ENCODE measurements at regions not wholly inside any gene's neighbourhood (a gene's known extent, or its start where the extent isn't known, plus 50 kb on each side); places are given as distances from the start of the nearest gene placed in this dataset.
"Not testable (repeated sequence)": the region's sequence is repeated elsewhere in the genome, so short reads cannot be mapped to it uniquely, and the experiment has no call there.

DNA sequence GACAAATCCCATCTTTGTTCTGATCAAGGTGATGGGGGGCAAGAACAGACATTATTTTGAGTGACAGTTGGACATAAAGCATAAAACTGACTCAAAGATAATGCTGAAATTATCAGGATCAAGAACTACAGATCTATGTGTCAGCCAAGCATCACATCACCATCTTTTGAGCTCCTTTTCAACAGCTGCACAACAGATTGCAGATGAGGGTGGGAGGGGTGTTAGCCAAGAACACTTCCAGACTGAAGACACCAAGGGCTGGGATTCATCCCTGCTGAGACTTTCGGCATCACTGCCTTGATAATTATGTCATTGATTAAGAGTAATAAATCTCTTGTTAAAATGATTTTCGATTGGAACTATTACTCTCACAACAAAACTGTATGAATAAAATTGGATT, 191.5 kb upstream of the NETO1 start:
- DNase-seq: no peak

DNA sequence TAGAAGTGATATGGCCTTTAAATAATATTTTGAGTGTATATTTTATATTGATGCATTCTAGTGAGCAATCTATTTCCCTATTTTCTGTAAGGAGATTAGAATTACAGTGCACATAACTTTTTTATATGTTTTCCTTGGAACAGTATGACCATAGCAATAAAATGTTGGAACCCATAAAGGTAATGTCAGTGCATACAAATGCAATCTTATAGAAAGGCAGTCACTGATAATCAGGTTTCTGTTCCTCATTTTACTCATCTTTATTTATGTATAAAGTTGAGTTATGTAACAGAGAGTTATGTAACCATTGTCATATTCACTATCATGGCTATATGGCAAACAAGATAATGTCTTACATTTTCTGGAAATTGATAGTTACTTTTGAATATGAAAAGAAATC, 179.9 kb upstream of the NETO1 start:
- DNase-seq: no peak

DNA sequence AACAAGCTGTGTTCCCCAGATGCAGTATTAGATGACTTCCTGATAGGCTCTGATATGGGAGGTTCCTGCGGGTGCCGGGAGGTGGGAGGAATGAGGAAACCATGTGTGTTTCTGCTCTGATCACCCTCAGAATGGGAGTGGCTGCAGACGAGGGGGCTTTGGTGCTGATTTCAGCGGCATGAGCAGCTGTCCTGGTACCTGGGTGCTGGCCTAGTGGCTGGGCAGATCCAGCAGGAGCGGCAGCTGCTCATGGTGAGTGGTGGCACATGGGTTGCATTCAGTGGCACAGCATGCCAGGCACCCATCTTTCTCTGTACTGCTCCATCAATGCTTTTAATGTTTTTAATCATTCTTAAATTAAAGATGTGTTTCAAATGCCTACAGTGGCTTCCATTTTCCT, 177.2 kb upstream of the NETO1 start:
- DNase-seq: no peak

DNA sequence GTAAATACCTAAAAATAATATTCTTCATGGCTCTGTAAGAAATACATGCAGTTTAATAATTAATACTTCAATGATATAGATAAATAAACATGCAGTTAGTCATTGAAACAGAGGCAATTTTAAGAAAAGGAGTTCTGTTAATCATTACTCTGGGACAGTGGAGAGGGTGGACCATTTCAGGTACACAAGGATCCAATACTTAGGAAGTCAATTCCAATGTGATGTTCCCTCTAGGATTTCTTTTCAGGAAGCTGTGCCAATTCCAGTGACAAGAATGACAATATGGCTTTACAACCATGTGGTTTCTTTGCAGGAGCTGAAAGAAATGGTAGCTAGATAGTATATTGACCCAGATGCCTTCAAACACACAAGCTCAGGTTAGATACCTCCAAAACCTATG, 175.8 kb upstream of the NETO1 start:
- DNase-seq: no peak

DNA sequence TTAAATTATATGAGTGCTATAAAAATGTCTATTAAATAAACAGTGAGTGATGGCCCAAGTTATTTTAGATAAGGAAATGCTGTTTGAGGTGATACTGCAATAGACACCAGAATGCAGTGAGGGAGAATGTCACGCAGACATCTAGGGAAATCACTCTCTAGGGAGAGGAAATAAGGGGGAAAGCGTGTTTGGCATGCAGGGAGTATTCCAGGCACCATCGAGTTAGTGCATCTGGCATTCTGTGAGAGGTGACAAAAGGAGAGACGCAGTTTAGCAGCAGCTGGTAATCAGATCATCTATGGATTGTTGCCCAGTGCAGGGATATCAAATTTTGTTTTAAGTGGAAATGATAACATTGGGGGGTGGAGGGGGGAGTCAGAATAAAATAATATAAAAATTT, 175.4 kb upstream of the NETO1 start:
- no peak for DNase-seq

DNA sequence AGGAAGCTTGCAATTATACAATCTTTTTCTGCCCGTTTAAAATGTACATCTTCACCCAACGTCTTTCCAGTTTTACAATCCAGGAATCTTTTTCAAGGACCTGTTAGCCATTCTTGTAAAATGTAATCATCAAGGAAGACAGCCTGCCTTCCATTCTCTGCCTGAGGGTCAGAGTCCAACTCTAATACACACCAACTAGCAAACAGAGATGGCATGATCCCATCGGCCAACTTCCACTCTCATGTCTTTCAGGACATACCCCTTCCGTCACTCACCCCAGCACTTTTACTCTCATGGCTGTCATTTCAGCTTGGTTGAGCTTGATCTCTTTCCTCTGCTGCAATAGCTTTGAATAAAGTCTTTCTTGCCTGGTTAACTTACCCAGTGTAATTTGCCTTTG, 172.5 kb upstream of the NETO1 start:
- DNase-seq: no peak

DNA sequence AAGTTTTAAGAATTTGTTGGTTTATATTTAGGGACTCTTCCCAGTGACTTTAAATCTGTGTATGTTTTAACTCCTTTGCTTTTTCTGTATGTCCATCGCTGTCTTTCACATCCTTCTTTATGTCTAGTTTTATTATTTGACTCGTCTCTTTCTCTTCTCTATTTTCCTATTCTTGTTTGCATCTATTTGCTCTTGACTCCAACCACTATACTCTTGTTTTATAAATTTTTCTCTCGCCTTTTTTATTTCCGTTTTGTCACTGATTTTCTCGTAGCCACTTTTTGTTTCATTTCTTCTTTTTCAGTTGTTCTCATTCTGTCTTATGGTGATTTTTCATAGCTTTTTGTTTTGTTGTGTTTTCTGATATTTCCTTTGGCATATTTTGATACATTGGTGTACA, 170.5 kb upstream of the NETO1 start:
- no peak for DNase-seq

DNA sequence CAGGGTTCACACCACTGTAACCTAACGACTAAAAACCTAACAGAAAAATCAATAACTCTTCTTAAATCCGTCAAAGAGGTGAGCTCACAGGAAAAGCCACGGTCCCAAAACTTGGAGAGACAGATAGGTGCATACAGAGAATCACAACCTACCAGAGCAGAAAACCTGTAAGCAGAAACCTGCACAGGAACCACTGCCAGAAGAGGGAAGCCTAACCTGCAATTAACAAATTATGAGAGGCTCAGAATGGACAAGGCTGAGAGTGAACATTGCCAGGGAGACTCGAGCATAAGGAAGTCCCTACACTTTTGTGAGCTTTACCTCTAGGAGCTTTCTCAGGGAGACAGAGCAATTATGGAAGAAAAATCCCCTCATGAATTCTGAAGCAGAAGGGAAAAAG, 156.2 kb upstream of the NETO1 start:
- no peak for DNase-seq

DNA sequence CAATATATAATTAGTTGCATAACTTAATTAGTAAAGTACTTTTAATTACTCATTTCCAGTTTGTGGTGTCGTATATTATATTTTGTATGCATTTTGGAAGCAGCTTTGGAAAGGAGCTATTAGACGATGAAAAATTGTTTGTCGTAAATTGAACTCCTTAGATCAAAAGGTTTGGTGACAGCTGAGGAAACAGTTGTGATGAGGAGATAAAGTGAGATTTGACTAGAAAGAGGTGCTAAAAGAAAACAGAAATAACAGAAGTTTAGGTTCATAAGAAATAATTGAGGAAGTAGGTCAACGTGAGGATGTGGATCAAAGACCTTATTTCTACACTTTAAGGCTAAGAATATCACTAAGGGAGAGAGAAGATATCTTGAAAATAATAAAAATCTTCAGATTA, 141.9 kb upstream of the NETO1 start:
- no peak for DNase-seq

DNA sequence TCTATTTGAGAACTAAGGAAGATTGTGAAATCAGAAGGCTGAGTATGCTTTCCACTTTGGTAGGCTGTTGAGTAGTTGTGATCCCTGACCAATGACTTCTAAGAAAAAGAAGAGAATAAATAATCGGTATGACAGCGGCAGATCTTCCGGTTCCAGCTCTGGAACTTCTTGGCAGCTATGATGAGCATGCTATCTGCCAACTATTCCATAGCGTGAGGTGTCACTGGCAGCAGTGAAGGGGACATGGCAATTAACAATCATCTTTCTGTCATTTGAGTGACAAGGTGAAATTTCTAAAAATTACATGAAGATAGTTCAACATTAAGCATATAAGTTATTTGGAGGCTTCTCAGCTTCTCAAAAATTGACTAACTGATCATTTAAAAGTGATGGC, 140.1 kb upstream of the NETO1 start:
- no peak for DNase-seq

DNA sequence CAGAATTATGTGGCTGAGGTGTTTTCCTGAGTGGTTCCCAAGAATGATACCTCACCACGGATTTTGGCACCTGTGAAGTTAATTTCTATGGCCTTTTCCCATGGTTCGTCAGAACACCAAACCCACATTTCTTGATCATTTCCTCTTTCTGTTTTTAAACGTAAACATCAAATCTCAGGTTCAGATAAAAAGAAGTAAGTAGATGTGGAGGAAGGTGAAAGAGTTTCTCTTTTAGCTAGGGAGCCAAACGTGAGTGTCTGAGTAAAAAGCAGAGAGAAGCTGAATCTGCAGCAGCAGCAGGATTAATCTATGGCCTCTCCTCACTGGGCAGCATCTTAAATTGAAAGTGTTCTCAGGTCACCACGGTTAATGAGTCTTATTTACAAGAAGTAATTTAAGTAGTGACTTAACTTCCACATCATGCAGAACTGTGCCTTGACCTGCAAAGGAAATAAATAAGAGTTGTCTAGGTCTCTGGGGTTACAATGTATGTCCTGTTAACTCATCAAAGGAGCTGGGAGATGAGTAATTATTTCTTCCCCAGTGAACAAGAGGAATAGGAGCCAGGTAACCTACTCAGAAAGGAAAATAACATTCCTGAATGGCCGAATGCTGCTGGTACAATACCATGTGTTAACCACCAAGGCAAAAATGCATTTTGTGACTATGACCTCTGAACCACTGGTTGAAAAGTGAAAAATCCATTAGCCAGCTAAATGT, 139.6 kb upstream of the NETO1 start:
- DNase-seq: no peak

DNA sequence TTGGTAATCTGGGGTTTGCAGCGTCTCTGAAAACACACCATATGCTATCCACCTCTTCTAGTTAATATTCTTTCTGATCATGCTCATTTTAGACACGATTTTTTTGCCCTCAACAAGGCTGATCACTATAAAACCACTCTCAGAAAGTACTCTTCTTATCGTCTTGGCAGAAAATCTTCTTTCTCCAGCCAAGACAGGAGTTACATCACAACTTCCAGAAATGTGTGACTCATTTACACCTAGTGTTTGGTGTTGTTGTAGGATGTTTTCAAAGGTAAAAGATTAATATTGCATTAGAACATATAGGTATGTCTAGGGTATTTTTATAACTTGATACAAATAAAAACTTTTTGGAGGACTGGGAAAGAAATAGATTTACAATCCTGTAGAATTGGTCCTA, 138.5 kb upstream of the NETO1 start:
- no peak for DNase-seq

DNA sequence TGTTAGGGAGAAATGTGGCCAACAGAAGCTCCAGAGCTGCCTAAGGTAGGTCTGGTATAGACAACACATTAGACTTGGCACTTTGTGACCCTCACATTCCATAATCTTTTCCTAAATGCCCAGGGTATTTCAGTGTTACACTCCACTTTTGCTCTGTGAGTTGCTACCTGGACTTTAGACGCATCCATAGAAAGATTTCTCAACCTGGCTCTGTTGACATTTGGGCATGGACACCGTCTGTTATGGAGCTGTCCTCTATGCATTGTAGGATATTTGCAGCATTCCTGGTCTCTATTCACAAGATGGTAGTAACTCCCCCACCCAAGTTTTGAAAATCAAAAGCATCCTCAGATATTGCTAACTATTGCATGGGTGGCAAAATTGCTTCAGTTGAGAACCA, 136.5 kb upstream of the NETO1 start:
- no peak for DNase-seq

DNA sequence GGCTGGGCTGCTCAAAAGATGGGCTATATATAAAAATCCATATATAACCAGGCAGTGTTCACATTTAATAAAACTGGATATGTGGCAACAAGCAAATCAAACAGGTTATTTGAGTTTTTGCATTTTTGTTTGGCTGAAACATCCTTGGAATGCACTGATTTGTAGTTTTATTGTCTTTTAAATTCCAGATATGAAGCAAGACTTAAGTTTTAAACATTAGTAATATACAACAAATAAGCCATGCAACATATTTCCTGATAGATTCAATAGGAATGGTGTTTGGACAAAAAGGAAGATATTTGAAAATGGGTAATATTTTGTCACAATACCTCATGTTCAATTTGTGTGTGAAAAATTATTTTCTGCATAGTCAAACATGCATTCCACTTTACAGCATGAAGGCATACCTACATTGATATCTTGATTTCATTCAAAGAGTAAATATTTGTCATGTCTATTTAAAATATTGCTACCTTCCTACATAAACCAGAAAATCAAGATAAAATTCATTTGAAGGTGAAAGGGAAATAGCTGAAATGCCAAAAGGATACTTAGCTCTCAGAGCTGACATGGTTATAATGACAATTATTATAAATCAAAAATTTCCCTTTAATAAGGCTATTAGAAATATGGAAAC, 132.3 kb upstream of the NETO1 start:
- DNase-seq: no peak

DNA sequence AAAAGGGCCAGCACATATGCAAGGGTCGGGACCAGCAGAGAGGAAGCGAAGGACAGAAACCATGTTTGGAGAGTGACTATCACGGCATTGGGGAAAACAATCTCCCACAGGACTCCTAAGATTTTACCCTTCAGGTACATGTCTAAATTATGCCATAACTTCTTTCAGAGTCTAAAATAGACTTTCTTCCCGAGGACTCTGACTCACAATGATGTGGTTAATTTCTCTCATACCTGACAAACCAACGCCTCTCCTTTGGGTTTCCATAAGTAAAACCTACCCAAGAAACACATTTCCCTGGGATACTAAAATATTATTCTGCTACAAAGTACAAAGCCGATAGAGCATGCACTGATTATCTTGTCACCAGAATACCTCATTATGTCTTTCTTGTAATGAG, 127.8 kb upstream of the NETO1 start:
- DNase-seq: no peak

DNA sequence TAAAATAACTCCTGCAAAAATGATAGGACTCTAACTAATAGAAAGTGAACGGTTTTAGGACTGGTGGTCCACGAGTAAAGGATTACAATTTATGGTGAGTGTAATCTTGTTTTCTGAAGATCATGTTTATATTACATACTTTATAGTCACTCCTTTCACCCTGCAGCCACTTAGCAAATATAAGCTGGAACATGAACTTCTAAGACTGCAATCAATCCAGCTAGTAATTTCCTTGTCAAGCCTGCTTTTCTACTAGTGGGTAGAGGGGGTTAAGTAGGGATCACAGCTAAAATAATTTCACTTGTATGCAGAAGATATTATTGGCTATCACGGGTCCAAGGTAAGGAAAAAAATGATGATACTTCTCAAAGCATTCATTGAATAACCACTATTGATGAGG, 125.5 kb upstream of the NETO1 start:
- DNase-seq: no peak

DNA sequence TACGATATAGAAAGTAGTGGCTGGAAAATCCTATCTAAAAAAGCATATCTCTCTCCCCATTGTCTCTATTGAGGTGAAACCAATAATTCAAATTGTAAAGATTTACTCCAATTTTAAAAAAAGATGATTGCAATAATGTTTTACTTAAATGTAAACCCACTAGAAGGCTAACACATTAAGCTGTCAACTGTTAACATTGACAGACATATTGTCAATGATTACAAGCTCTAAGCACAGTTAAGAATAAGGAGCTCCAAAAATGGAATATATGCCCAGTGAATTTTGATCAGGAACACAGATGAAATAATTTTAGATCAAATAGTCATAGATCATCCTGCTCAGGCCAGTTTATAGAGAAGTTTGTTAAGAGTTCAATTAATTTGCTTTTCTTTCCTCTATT, 123.6 kb upstream of the NETO1 start:
- no peak for DNase-seq

DNA sequence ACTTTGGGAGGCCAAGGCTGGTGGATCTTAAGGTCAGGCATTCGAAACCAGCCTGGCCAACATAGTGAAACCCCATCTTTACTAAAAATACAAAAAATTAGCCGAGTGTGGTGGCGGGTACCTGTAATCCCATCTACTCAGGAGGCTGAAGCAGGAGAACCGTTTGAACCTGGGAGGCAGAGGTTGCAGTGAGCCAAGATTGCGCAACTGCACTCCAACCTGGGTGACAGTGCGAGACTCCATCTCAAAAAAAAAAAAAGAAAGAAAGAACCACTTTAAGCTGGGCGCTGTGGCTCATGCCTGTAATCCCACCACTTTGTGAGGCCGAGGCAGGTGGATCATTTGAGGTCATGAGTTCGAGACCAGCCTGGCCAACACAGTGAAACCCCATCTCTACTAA, 119.8 kb upstream of the NETO1 start:
- not testable (repeated sequence) for DNase-seq

DNA sequence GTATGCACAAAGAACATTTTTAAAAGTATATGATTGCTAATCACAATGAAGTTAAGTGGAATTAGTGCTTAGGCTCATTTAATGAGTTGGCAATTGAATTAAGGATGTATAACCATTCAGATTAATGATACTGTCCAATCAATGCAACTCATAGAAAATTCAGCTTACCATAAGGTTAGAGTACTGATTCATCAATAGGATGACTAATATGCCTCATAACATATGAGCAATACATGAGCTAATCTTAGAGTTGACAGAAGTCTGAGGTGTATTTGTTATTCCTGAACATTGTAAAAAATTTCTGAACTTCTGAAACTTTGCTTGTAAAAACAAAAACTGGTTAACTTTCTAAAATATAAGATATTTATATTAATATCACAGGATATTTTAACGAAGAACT, 118.3 kb upstream of the NETO1 start:
- no peak for DNase-seq

DNA sequence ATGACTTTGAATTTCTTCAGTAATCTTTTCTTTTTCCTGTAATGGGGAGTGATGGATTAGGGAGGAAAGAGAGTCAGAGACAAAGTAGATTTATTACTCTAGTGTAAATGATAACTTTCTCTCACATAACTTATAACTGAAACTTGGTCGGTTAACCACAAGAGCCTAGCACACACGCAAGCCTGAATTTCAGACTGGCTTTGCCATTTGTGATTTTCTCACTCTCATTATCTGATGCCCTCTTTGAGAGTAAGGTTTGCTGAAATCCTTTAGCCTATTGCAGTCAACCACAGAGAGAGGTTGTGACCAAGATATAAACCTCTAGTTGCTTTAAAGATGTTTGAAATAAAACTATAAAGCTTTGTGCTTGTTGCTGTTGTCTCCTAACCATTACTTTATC, 117.9 kb upstream of the NETO1 start:
- DNase-seq: no peak

DNA sequence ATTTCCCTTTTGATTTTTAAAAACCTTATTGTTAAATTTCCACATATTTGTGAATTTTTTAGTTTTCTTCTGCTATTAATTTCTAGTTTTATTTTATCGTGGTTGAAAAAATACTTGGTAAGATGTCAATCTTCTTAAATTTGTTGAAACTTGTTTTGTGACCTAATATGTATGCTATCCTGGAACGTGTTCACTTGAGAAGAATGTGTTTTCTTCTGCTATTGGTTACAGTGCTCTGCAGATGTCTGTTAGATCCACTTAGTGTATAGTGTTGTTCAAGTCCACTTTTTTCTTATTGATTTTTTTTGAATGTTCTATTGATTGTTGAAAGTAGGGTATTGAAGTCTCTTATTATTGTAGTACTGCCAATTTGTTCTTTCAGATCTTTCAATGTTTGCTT, 116.5 kb upstream of the NETO1 start:
- DNase-seq: no peak

DNA sequence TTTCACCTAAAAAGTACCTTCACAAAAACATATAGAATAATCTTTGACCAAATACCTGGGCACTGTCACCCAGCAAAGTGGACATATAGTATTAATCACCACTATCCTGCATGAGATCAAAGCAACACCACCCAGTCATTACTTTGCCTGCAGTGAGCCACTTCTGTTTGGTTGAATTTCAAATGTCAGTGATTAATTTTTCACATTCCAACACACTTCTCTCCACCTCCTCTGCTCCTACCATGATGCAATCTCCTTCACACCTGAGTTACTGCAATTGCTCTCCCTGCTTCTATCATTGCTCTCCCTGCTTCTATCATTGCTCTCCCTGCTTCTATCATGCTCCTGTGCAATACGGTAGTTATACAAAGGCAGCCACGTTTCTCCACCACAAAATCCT, 106.1 kb upstream of the NETO1 start:
- DNase-seq: no peak

DNA sequence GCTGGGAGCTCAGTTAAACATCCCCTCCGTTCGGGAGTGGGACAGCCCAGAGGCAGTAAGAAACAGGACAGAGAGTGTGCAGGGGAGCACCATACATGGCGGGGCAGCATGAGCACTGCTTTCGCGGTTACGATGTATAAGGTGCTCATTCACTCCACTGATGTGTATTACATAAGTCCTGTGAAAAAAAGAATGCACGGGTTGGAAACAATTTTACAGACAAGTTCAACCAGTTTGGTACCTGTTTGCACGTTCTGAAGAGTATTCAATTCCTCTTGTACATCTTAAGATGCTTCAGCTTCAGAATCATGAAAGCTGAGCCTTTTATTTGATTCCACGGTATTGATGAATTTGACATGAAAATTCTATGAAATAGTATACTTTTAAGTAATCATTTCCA, 97.8 kb upstream of the NETO1 start:
- no peak for DNase-seq

DNA sequence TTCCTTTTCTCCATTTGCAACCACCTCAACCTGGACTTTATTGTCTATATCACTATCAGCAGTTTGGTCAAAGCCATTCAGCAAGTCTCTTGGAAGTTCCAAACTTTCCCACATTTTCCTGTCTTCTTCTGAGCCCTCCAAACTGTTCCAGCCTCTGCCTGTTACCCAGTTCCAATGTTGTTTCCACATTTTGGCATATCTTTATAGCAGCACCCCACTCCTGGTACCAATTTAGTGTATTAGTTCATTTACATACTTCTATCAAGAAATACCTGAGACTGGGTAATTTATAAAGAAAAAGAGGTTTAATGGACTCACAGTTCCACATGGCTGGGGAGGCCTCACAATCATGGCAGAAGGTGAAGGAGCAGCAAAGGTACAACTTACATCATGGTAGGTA, 90.4 kb upstream of the NETO1 start:
- DNase-seq: not testable (repeated sequence)

DNA sequence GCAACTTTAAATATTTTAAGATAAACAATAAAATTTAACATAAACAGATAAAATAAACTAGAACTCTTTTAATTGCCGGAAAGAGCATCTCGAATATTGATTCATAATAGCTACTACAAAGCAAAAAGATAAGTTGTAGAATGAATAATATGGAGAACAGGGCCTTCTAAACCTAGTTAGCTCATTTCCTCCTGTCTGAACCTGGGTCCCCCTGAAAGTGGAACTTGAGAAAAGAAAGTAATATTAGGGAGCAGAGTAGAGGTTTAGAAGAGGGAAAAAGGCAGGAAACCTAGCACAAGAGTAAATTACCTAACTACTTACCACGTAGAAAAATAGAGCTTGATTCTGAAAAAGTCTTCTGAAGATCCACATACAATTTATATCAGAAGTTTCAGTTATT, 80.7 kb upstream of the NETO1 start:
- no peak for DNase-seq
